Activated CD4-positive, alpha-beta T cell treated with anti-CD3 and anti-CD28 coated beads, Interleukin-2, amount 10 ng/mL, durations not matched to agents 7 days and 5 days (primary cell): ENCODE measurements at regions not wholly inside any gene's neighbourhood (a gene's known extent, or its start where the extent isn't known, plus 50 kb on each side); places are given as distances from the start of the nearest gene placed in this dataset.

Experiments
- CTCF ChIA-PET: fragments of 350-600 bp; sonication (Branson Sonifier 250); formaldehyde crosslinking; loops from one replicate; lab custom pipeline; 2021; ENCODE audit warnings: antibody characterized with exemption; lab: Charles Lee
- POLR2A ChIA-PET: fragments of 350-600 bp; sonication (Branson Sonifier 250); formaldehyde crosslinking; loops from one replicate; lab custom pipeline; 2021; ENCODE audit warnings: antibody characterized with exemption; lab: Charles Lee
- DNase-seq: peaks from one replicate; pipeline ENCODE4 v3.0.0-alpha.2; 2020
- H3K27ac Mint-ChIP-seq: one replicate; pipeline ENCODE4 v1.8.0; 2021; ENCODE audit warnings: mild to moderate bottlenecking, moderate library complexity, mixed read lengths
- H3K27me3 Mint-ChIP-seq: one replicate; pipeline ENCODE4 v1.8.0; 2021; ENCODE audit warnings: mixed read lengths
- H3K36me3 Mint-ChIP-seq: one replicate; pipeline ENCODE4 v1.8.0; 2021; ENCODE audit warnings: low read depth, mixed read lengths
- H3K4me1 Mint-ChIP-seq: one replicate; pipeline ENCODE4 v1.8.0; 2021; ENCODE audit warnings: mixed read lengths
- H3K4me3 Mint-ChIP-seq: one replicate; pipeline ENCODE4 v1.8.0; 2021; ENCODE audit warnings: mild to moderate bottlenecking, moderate library complexity, mixed read lengths
- H3K9me3 Mint-ChIP-seq: one replicate; pipeline ENCODE4 v1.8.0; 2021; ENCODE audit warnings: mixed read lengths

- peaks cover 2% of the 10 kb centered on the region for H3K36me3 Mint-ChIP-seq
Observed at GRCh38 chr10:78295242-78295641, 261.6 kb downstream of the RPS24 start.

DNA sequence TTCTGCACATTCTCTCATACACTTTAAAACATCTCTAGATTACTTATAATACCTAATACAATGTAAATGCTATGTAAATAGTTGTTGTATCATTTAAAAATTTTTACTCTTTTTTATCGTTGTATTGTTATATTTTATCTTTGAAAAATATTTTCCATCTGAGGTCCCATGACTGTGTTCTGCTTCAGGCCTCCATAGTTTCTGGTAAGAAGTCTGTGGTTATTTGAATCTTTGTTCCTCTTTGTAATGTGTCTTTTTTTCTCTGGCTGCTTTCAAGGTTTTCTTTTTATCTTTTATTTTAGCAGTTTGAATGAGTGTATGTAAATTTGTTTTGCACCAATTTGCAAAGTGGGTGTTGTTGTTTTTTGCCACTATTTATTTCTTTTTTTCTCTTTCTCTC lies 263.1 kb downstream of the RPS24 start:
- H3K36me3 Mint-ChIP-seq: peaks cover 2% of the 10 kb centered on the region
- ChIA-PET POLR2A (no interaction called here), CTCF (no interaction called here)
- peaks cover 7% of the 10 kb centered on the region for H3K9me3 Mint-ChIP-seq
- peaks cover 6% of the 10 kb centered on the region for H3K4me1 Mint-ChIP-seq
- no peak overlapping the region for H3K27ac Mint-ChIP-seq
- no peak for DNase-seq
- no peak overlapping the region for H3K4me3 Mint-ChIP-seq
- H3K27me3 Mint-ChIP-seq: no peaks in the 10 kb centered on the region

More at GRCh38 chr10:78295242-78295641, 261.6 kb downstream of the RPS24 start:
- POLR2A ChIA-PET: no interaction called here
- H3K27ac Mint-ChIP-seq: no peak overlapping the region
- no peak overlapping the region for H3K4me3 Mint-ChIP-seq
- DNase-seq: no peak
- peaks cover 2% of the 10 kb centered on the region for H3K9me3 Mint-ChIP-seq
- H3K4me1 Mint-ChIP-seq: peaks cover 4% of the 10 kb centered on the region
- H3K27me3 Mint-ChIP-seq: no peaks in the 10 kb centered on the region
- CTCF ChIA-PET: no interaction called here

GRCh38 chr10:78297997-78298396 lies 264.3 kb downstream of the RPS24 start:
- Mint-ChIP-seq H3K4me1 (peaks cover 18% of the 10 kb centered on the region), H3K27me3 (no peaks in the 10 kb centered on the region)

DNA sequence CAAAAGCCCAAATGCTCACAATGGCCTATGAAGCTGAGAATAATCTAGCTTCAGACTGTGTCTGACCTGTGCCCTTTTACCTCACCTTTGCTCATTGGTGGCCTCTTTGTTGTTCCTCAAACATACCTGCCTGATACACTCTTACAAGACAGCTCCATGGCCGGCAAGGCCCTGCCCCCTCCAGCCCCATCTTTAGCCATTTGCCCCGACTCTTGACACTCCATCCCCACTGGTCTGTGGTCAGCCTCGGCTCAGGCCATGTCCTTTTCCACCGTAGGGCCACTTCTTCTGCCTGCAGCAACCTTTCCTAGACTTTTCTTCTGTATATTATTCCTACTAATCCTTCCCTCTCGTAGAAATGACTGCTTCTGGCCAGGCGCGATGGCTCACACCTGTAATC lies 265.2 kb downstream of the RPS24 start:
- DNase-seq: no peak
- H3K4me3 Mint-ChIP-seq: no peak overlapping the region

More at GRCh38 chr10:78297997-78298396, 264.3 kb downstream of the RPS24 start:
- ChIA-PET CTCF (interaction anchor here (0.7 to 1.7 kb wide), 3 partner anchors 8 to 812 kb away, joined by 3 to 4 read pairs (median 3); no protein-coding TSS in a partner anchor), POLR2A (no interaction called here)
- Mint-ChIP-seq H3K27ac (no peak overlapping the region), H3K36me3 (peaks cover 2% of the 10 kb centered on the region), H3K4me3 (no peak overlapping the region), H3K9me3 (peaks cover 7% of the 10 kb centered on the region)
- no peak for DNase-seq

GRCh38 chr10:78299851-78300468 lies 266.3 kb downstream of the RPS24 start:
- no peak overlapping the region for H3K27ac Mint-ChIP-seq
- ChIA-PET CTCF (interaction anchor here (1.2 to 1.7 kb wide), 2 partner anchors 13 to 17 kb away, joined by 3 to 4 read pairs; no protein-coding TSS in a partner anchor), POLR2A (interaction anchor here (0.8 kb wide), 1 partner anchor 52 kb away, joined by 3 read pairs; no protein-coding TSS in a partner anchor)
- H3K9me3 Mint-ChIP-seq: peaks cover 7% of the 10 kb centered on the region
- H3K36me3 Mint-ChIP-seq: peaks cover 2% of the 10 kb centered on the region
- H3K27me3 Mint-ChIP-seq: no peaks in the 10 kb centered on the region
- peaks cover 23% of the 10 kb centered on the region for H3K4me1 Mint-ChIP-seq
- peak; percentile 10 for DNase-seq
- no peak overlapping the region for H3K4me3 Mint-ChIP-seq

More for the DNA sequence above, 265.2 kb downstream of the RPS24 start:
- H3K27ac Mint-ChIP-seq: no peak overlapping the region
- no peaks in the 10 kb centered on the region for H3K27me3 Mint-ChIP-seq
- peaks cover 7% of the 10 kb centered on the region for H3K9me3 Mint-ChIP-seq
- ChIA-PET CTCF (interaction anchor here (1.7 kb wide), 1 partner anchor 16 kb away, joined by 4 read pairs; no protein-coding TSS in a partner anchor), POLR2A (no interaction called here)
- H3K4me1 Mint-ChIP-seq: peaks cover 23% of the 10 kb centered on the region
- H3K36me3 Mint-ChIP-seq: peaks cover 2% of the 10 kb centered on the region

GRCh38 chr10:78300526-78300925 lies 266.9 kb downstream of the RPS24 start:
- Mint-ChIP-seq H3K9me3 (peaks cover 7% of the 10 kb centered on the region), H3K4me3 (no peak overlapping the region), H3K36me3 (peaks cover 2% of the 10 kb centered on the region), H3K4me1 (peaks cover 23% of the 10 kb centered on the region), H3K27ac (no peak overlapping the region), H3K27me3 (peaks cover 3% of the 10 kb centered on the region)
- ChIA-PET CTCF (interaction anchor here (1.2 kb wide), 1 partner anchor 13 kb away, joined by 3 read pairs; no protein-coding TSS in a partner anchor), POLR2A (no interaction called here)
- no peak for DNase-seq

GRCh38 chr10:78301481-78301880 lies 267.8 kb downstream of the RPS24 start:
- ChIA-PET POLR2A (interaction anchor here (0.6 kb wide), 1 partner anchor 837 kb away, joined by 3 read pairs; no protein-coding TSS in a partner anchor), CTCF (no interaction called here)
- Mint-ChIP-seq H3K27ac (peak overlapping the region; percentile 39), H3K27me3 (peaks cover 11% of the 10 kb centered on the region), H3K9me3 (peaks cover 7% of the 10 kb centered on the region), H3K4me1 (peaks cover 23% of the 10 kb centered on the region), H3K4me3 (no peak overlapping the region), H3K36me3 (peaks cover 2% of the 10 kb centered on the region)
- DNase-seq: no peak

GRCh38 chr10:78301891-78302738 lies 268.5 kb downstream of the RPS24 start:
- ChIA-PET POLR2A (interaction anchor here (0.6 kb wide), 1 partner anchor 837 kb away, joined by 3 read pairs; no protein-coding TSS in a partner anchor), CTCF (interaction anchor here (1.4 kb wide), 1 partner anchor 255 kb away, joined by 3 read pairs; no protein-coding TSS in a partner anchor)
- DNase-seq: no peak
- Mint-ChIP-seq H3K9me3 (peaks cover 7% of the 10 kb centered on the region), H3K36me3 (peaks cover 2% of the 10 kb centered on the region), H3K27me3 (peaks cover 17% of the 10 kb centered on the region), H3K27ac (peak overlapping the region; percentile 97), H3K4me1 (peaks cover 23% of the 10 kb centered on the region), H3K4me3 (peak overlapping the region; percentile 89)

- Mint-ChIP-seq H3K9me3 (peaks cover 7% of the 10 kb centered on the region), H3K4me1 (peaks cover 23% of the 10 kb centered on the region), H3K36me3 (peaks cover 2% of the 10 kb centered on the region), H3K27ac (peak overlapping the region; percentile 97), H3K4me3 (peak overlapping the region; percentile 89), H3K27me3 (peaks cover 17% of the 10 kb centered on the region)
- ChIA-PET CTCF (interaction anchor here (1.4 kb wide), 1 partner anchor 255 kb away, joined by 3 read pairs; no protein-coding TSS in a partner anchor), POLR2A (no interaction called here)
- DNase-seq: no peak
Observed at GRCh38 chr10:78302739-78302988, 269.0 kb downstream of the RPS24 start.

- peak overlapping the region; percentile 89 for H3K4me3 Mint-ChIP-seq
- ChIA-PET CTCF (interaction anchor here (1.2 to 1.6 kb wide), 5 partner anchors 10 to 892 kb away, joined by 3 to 6 read pairs (median 4); no protein-coding TSS in a partner anchor), POLR2A (no interaction called here)
- peaks cover 17% of the 10 kb centered on the region for H3K27me3 Mint-ChIP-seq
- peaks cover 7% of the 10 kb centered on the region for H3K9me3 Mint-ChIP-seq
- H3K4me1 Mint-ChIP-seq: peaks cover 23% of the 10 kb centered on the region
- peaks cover 2% of the 10 kb centered on the region for H3K36me3 Mint-ChIP-seq
- peak overlapping the region; percentile 97 for H3K27ac Mint-ChIP-seq
- DNase-seq: peak; percentile 94
Observed at GRCh38 chr10:78302989-78303854, 269.6 kb downstream of the RPS24 start.

GRCh38 chr10:78304091-78305045 lies 270.7 kb downstream of the RPS24 start:
- Mint-ChIP-seq H3K9me3 (peaks cover 7% of the 10 kb centered on the region), H3K27me3 (peaks cover 24% of the 10 kb centered on the region), H3K4me3 (no peak overlapping the region), H3K27ac (no peak overlapping the region), H3K4me1 (peaks cover 23% of the 10 kb centered on the region), H3K36me3 (peaks cover 2% of the 10 kb centered on the region)
- DNase-seq: no peak
- ChIA-PET POLR2A (interaction anchor here (0.6 kb wide), 1 partner anchor 28 kb away, joined by 4 read pairs; no protein-coding TSS in a partner anchor), CTCF (interaction anchor here (0.5 to 1.6 kb wide), 8 partner anchors 9 to 1070 kb away, joined by 3 to 6 read pairs (median 4); no protein-coding TSS in a partner anchor)
